ENCODE measurements at regions not wholly inside any gene's neighbourhood (a gene's known extent, or its start where the extent isn't known, plus 50 kb on each side); places are given as distances from the start of the nearest gene placed in this dataset.

GRCh38 chr21:38987633-38988508, 182.1 kb downstream of the ETS2 start:
- no peak for DNase-seq (ENCODE audit: low read depth)

DNA sequence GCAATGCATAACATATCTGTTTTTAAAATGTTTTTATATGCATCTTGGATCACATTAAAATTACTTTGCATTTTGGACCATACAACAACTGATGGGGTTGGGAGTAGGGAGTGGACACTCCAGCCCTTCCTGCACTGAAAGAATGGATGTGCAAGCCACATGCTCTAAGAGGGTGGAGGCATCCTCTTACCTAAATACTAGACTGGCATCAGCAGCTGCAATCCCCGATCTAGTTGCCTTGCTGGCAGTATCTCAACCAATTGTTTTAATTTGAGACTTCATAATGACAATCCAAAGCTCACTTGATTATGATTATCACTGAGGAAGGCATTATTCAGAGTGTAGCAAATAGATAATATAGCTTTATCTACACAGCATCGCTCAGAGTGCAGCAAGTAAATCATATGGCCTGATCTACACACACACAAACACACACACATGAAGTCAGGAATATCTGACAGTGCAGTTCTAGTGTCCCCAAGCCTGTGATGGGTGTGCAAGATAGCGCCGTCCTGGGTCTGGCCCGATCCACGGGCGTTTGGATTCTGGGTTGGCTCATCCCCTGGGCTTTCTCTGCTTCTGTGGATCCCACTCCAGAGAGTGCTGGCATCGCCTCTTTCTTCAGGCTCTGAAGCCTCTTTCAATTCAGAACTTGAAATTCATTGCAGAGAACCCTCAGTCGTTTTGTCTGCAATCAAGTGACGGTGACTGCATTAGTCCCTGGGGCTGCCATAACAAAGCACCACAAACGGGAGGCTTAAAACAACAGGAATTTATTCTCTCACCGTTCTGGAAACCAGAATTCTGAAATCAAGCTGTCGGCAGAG, 181.3 kb downstream of the ETS2 start:
- H3K4me3 ChIP-seq (ENCODE audit: low read depth, low read length): no peak overlapping the region
- TF ChIP-seq CTCF (IDR thresholded peaks at IDR 0.05; ENCODE audit: insufficient read depth, low read depth, low read length, missing control alignments): no peak
- no peak for DNase-seq (ENCODE audit: low read depth)

More at GRCh38 chr21:38987633-38988508, 182.1 kb downstream of the ETS2 start:
- TF ChIP-seq CTCF (IDR thresholded peaks at IDR 0.05; ENCODE audit: insufficient read depth, low read depth, low read length, missing control alignments): no peak
- no peak overlapping the region for H3K4me3 ChIP-seq (ENCODE audit: low read depth, low read length)

GRCh38 chr21:38986406-38986805, 180.7 kb downstream of the ETS2 start:
- no peak for DNase-seq (ENCODE audit: low read depth)
- TF ChIP-seq CTCF (IDR thresholded peaks at IDR 0.05; ENCODE audit: insufficient read depth, low read depth, low read length, missing control alignments): no peak

GRCh38 chr21:38985568-38986378, 180.0 kb downstream of the ETS2 start:
- no peak overlapping the region for H3K4me3 ChIP-seq (ENCODE audit: low read depth, low read length)
- peak; percentile 38 for DNase-seq (ENCODE audit: low read depth)
- no peak for TF ChIP-seq CTCF (IDR thresholded peaks at IDR 0.05; ENCODE audit: insufficient read depth, low read depth, low read length, missing control alignments)

More at GRCh38 chr21:38986406-38986805, 180.7 kb downstream of the ETS2 start:
- no peak overlapping the region for H3K4me3 ChIP-seq (ENCODE audit: low read depth, low read length)

DNA sequence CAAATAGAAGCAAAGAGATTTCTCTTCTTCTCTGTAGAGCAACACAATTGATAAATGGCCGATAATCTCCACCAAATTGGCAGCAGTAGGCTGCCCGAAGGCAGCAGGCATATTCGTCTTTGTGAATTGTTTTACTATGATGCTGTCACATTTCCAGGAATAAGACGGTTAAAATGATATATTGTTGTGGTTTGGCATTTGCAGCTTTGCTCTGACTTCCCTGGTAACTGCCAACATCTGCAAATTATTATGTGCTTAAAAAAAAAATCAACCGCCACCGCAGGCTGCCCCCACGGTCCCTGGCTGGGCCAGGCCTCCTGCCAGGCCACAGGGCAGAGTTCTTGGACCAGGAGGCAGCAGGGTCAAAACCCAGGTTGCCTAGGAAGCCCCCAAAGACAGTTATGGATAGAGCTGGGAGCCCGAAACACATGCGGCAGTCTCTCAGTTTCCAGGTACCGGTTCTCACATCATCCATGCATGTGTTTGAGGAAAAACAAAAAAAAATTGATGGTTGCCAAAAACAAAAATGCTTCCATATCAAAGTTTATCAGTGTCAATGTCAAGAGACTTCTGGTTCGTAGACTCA, 179.3 kb downstream of the ETS2 start:
- no peak for DNase-seq (ENCODE audit: low read depth)
- H3K4me3 ChIP-seq (ENCODE audit: low read depth, low read length): no peak overlapping the region

More for the DNA sequence above, 179.3 kb downstream of the ETS2 start:
- TF ChIP-seq CTCF (IDR thresholded peaks at IDR 0.05; ENCODE audit: insufficient read depth, low read depth, low read length, missing control alignments): no peak

Data from GM12865 (cell line).